ENCODE measurements at regions not wholly inside any gene's neighbourhood (a gene's known extent, or its start where the extent isn't known, plus 50 kb on each side); places are given as distances from the start of the nearest gene placed in this dataset.

DNA sequence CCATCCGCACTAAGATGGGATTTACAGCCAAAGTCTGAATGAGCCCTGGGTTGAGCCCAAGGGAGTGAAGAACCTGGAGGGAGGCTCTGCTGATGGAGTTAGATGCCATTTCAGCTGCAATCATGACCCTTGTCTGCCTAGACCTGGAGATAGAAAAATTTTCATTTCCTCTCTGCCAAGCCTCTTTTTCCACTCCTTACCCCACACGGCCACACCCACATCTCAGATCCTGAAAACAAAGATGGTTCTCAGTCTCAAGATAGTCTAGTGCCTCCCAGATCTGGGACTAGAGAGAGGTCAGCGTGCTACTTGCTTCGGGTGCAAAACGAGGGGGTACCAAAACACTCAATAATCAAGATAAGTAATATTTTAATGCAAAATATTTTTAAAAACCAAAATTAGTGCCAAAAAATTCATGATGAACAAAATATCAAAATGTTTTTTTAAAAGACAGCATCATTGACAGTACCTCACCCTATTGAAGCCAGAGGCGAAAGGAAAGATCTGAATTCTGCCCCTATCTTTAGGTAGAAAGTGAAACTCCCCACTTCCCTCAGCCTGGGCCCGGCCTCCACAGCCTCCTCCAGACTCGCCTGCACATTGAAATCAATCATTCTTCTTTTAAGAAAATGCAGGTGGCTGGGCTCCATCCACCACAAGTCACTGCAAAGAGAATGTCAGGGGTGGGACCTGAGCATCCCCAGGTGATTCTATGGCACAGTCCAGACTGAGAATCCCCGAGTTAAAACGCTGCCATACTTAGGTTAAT, 57.8 kb upstream of the GPR45 start:
- H3K36me3 Mint-ChIP-seq, result no peaks in the 10 kb centered on the region
- H3K27me3 Mint-ChIP-seq, result peaks cover 20% of the 10 kb centered on the region
- no peaks in the 10 kb centered on the region for H3K4me1 Mint-ChIP-seq
- no peak overlapping the region for H3K4me3 Mint-ChIP-seq
- CTCF ChIA-PET, result no interaction called here
- no peaks in the 10 kb centered on the region for H3K9me3 Mint-ChIP-seq (ENCODE audit: low read depth)
- no peak for DNase-seq
- no peak for ATAC-seq
- H3K27ac Mint-ChIP-seq, result no peak overlapping the region

DNA sequence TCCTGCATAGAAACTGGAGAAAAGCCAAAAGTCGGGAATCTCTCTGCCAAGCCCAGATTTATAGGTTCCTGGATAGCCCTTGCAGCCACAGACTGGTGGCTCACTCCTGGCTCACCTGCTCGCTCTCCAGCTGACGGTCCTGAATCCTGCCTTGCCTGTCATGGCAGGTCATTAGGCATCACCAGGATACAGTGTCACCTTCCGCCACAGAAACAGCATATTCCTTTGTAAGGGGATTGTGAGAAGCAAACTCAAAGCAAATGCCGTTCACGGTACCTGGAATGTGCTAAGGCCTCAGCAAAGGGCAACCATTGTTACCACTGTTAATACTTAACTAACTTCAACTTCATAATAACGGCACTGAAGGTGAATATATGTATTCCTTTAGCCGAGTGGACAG, 57.1 kb upstream of the GPR45 start:
- CTCF ChIA-PET, result no interaction called here
- DNase-seq, result no peak
- no peak overlapping the region for H3K4me3 Mint-ChIP-seq
- H3K27me3 Mint-ChIP-seq, result peaks cover 20% of the 10 kb centered on the region
- H3K27ac Mint-ChIP-seq, result no peak overlapping the region
- H3K9me3 Mint-ChIP-seq (ENCODE audit: low read depth), result no peaks in the 10 kb centered on the region
- H3K36me3 Mint-ChIP-seq, result no peaks in the 10 kb centered on the region
- ATAC-seq, result no peak
- H3K4me1 Mint-ChIP-seq, result no peaks in the 10 kb centered on the region

DNA sequence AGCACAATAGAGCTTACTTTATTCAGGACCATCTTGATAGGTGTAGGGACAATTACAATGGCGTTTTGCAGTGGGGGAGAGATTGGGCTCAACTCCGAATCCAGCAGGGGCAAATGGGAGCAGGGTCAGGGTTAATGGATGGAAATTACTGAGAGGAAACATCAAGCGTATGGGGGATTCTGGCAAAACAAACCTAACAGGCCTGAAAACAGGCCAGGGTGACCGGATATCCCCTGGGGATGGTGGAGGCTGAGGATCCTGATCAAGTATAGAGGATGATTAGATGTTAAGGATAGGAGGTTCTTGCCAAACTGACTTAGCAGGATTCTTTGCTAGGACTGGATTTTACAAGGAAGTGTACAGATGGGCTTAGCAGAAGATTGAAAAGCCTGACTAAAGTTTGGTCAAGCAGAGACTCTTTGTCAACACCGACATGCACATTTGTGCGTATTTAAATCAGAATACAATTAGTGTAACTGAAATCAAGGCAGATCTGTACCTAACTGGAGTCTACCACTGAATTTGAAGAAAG, 54.5 kb upstream of the GPR45 start:
- Mint-ChIP-seq H3K36me3 (no peaks in the 10 kb centered on the region), H3K4me1 (no peaks in the 10 kb centered on the region), H3K27ac (no peak overlapping the region), H3K27me3 (peaks cover 28% of the 10 kb centered on the region), H3K4me3 (no peak overlapping the region), H3K9me3 (ENCODE audit: low read depth) (peaks cover 8% of the 10 kb centered on the region)
- no peak for ATAC-seq
- no peak for DNase-seq
- CTCF ChIA-PET, result no interaction called here

DNA sequence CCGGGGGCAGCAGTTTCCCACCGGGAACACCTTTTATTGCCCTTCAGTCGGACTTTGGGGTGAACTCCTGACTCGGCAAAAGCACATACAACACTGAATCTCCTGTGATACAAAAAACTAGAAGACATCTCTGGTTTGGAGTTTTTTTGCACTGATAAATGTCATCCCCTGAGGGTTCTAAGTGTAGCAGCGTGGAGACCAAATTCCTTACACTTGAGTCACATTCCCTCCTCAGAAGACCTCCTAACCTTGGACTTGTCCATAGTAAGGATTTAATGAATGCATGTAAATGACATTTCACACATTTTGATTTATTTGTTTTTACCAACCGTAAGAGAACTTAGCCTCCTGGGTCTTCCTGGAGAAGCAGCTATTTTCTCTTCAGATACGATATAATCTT, 54.0 kb upstream of the GPR45 start:
- Mint-ChIP-seq H3K27me3 (peaks cover 26% of the 10 kb centered on the region), H3K4me1 (no peaks in the 10 kb centered on the region), H3K27ac (no peak overlapping the region), H3K9me3 (ENCODE audit: low read depth) (peaks cover 8% of the 10 kb centered on the region), H3K4me3 (no peak overlapping the region), H3K36me3 (no peaks in the 10 kb centered on the region)
- ATAC-seq (no peak), DNase-seq (no peak)
- CTCF ChIA-PET, result interaction anchor here (1.6 kb wide), 1 partner anchor 73 kb away, joined by 5 read pairs; no protein-coding TSS in a partner anchor

DNA sequence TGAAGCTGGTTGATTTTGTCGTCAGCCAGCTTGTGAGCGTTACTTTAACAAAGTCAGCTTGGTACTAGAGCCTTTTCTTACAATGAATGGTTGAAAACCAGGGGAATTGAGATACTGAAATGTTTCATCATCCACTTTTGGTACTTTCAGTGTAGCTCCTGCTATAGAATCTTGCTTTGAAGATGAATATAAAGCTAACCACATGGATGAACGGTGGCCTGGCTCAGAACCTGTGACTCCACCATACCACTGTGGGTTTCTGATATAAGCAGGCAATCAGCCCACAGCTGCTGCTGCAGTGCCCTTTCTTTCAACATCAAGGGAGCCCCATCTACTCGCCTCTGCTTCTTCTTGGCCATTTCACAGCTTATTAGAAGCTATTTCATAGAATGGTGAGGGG, 53.2 kb upstream of the GPR45 start:
- Mint-ChIP-seq H3K4me3 (no peak overlapping the region), H3K9me3 (ENCODE audit: low read depth) (peaks cover 8% of the 10 kb centered on the region), H3K4me1 (no peaks in the 10 kb centered on the region), H3K27me3 (peaks cover 27% of the 10 kb centered on the region), H3K27ac (no peak overlapping the region), H3K36me3 (no peaks in the 10 kb centered on the region)
- CTCF ChIA-PET, result interaction anchor here (1.6 kb wide), 1 partner anchor 74 kb away, joined by 5 read pairs; no protein-coding TSS in a partner anchor
- no peak for DNase-seq
- no peak for ATAC-seq
